Spleen (tissue), 7 donors: ENCODE measurements at regions not wholly inside any gene's neighbourhood (a gene's known extent, or its start where the extent isn't known, plus 50 kb on each side); places are given as distances from the start of the nearest gene placed in this dataset.

Experiments used
- POLR2A ChIP-seq, 3 donors: fragments of 450-650 bp; IDR thresholded peaks; one replicate each; pipeline ENCODE4 v1.5.1; 2017; ENCODE audit warnings: antibody characterized with exemption in 3 of 3, mild to moderate bottlenecking in 1 of 3
- TF ChIP-seq, protein P1 (sequence below), 11 experiments: fragments of 200-600 bp in 7 of 11; fragments of 450-650 bp in 4 of 11; sonication (generic) in 4 of 11; IDR thresholded peaks in 8 of 11; conservative IDR thresholded peaks in 3 of 11; 1 replicate in 7 of 11; 2 replicates in 4 of 11; pipeline versions ENCODE4 v1.4.0 to v1.8.0; 2016 to 2021; ENCODE audit warnings: antibody characterized with exemption in 11 of 11, inconsistent platforms in 4 of 11, mild to moderate bottlenecking in 1 of 11
- donor health status: DM: no; HTN: no; CAD: no; lungs with moderate emphysema.
- donor health status: DM: no; HTN: no; CAD: no.
- donor health status: DM: no; HTN: no; CAD: no.

DNA sequence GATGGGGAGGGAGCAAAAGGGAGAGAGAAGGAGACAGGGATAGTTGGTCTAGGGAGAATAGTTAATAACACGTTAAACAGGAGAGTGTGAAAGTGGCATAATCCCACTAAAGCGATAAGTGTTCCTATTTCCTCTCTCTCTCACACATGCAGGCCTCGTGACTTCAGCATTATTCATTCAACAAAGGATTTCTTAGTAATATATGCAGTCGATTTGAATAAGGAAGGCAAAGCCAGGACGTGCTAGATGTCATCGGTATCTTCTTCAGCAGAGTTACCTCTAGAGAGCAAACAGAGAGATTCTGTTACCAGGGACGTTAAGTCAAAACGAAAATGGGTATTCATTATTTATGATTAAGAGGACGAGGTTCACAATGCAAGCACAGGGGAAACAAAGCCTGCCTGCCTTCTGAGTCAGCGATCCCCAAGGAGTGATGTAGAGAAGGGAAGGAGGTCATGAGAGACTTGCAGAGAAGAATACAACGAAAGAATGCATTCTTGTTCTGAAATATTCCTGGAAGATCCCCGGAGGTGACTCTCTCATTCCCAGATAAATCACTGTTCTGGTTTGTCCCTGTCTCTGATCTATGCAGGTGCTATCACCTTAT lies 1048.4 kb downstream of the NLGN4X start:
- TF ChIP-seq POLR2A (IDR thresholded peaks at IDR 0.05) = no peak
- TF ChIP-seq, protein P1, sequence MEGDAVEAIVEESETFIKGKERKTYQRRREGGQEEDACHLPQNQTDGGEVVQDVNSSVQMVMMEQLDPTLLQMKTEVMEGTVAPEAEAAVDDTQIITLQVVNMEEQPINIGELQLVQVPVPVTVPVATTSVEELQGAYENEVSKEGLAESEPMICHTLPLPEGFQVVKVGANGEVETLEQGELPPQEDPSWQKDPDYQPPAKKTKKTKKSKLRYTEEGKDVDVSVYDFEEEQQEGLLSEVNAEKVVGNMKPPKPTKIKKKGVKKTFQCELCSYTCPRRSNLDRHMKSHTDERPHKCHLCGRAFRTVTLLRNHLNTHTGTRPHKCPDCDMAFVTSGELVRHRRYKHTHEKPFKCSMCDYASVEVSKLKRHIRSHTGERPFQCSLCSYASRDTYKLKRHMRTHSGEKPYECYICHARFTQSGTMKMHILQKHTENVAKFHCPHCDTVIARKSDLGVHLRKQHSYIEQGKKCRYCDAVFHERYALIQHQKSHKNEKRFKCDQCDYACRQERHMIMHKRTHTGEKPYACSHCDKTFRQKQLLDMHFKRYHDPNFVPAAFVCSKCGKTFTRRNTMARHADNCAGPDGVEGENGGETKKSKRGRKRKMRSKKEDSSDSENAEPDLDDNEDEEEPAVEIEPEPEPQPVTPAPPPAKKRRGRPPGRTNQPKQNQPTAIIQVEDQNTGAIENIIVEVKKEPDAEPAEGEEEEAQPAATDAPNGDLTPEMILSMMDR (IDR thresholded peaks at IDR 0.05 in 8 of 11, conservative IDR thresholded peaks at IDR 0.05 in 3 of 11) = no peak
